ENCODE measurements at regions not wholly inside any gene's neighbourhood (a gene's known extent, or its start where the extent isn't known, plus 50 kb on each side); places are given as distances from the start of the nearest gene placed in this dataset.

DNA sequence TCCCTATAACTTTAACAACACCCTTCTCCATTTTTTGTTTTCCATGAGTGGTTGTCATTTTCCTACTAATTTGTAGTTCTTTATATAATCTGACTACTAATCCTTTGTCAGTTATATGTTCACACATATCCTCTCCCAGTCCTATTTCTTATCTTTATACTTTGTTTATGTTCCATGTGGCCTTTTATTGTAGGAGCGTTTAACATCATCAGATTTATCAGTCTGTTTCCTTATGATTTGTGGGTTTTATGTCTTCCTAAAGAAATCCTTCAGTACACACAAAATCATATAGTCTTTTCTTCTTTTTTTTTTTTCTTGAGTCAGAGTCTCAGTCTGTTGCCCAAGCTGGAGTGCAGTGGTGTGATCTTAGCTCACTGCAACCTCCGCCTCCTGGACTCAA, 204.9 kb upstream of the SPRY1 start:
- H3K4me1 Mint-ChIP-seq: peaks cover 11% of the 10 kb centered on the region
- H3K27me3 Mint-ChIP-seq (ENCODE audit: low read depth): no peaks in the 10 kb centered on the region
- no peak for DNase-seq (ENCODE audit: low read depth, low spot score)
- no peak overlapping the region for H3K27ac Mint-ChIP-seq (ENCODE audit: unreplicated experiment)
- peaks cover 6% of the 10 kb centered on the region for H3K36me3 Mint-ChIP-seq (ENCODE audit: low read depth)
- TF ChIP-seq, protein P1, sequence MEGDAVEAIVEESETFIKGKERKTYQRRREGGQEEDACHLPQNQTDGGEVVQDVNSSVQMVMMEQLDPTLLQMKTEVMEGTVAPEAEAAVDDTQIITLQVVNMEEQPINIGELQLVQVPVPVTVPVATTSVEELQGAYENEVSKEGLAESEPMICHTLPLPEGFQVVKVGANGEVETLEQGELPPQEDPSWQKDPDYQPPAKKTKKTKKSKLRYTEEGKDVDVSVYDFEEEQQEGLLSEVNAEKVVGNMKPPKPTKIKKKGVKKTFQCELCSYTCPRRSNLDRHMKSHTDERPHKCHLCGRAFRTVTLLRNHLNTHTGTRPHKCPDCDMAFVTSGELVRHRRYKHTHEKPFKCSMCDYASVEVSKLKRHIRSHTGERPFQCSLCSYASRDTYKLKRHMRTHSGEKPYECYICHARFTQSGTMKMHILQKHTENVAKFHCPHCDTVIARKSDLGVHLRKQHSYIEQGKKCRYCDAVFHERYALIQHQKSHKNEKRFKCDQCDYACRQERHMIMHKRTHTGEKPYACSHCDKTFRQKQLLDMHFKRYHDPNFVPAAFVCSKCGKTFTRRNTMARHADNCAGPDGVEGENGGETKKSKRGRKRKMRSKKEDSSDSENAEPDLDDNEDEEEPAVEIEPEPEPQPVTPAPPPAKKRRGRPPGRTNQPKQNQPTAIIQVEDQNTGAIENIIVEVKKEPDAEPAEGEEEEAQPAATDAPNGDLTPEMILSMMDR (conservative IDR thresholded peaks at IDR 0.05): no peak
- H3K4me3 Mint-ChIP-seq: no peak overlapping the region
- H3K9me3 Mint-ChIP-seq: no peaks in the 10 kb centered on the region

DNA sequence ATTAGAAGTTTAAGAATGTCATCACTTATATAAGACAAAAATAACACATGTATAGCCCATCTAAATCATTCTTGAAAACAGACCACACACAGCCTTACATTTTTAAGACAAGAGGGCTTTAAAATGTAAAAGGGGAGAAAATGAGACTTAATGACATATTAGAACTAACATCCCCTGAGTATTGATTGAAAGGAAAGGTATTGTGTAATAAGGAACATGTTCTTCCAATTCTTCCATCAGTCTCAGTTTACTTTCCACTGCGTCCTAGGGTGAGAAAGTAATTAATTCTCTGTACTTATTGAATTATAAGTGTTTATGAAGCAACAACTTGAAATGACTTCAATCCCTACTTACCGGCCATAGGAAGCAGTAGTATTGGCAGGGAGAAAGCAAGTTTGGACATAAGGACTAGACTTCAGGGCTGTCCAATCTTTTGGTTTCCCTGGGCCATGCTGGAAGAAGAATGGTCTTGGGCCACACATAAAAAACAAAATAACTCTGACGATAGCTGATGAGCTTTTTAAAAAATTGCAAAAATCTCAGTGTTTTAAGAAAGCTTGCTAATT, 202.7 kb upstream of the SPRY1 start:
- peaks cover 6% of the 10 kb centered on the region for H3K4me1 Mint-ChIP-seq
- H3K27ac Mint-ChIP-seq (ENCODE audit: unreplicated experiment): no peak overlapping the region
- H3K27me3 Mint-ChIP-seq (ENCODE audit: low read depth): no peaks in the 10 kb centered on the region
- H3K36me3 Mint-ChIP-seq (ENCODE audit: low read depth): peaks cover 6% of the 10 kb centered on the region
- no peak overlapping the region for H3K4me3 Mint-ChIP-seq
- TF ChIP-seq, protein P1 (conservative IDR thresholded peaks at IDR 0.05): no peak
- no peaks in the 10 kb centered on the region for H3K9me3 Mint-ChIP-seq
- DNase-seq (ENCODE audit: low read depth, low spot score): no peak

DNA sequence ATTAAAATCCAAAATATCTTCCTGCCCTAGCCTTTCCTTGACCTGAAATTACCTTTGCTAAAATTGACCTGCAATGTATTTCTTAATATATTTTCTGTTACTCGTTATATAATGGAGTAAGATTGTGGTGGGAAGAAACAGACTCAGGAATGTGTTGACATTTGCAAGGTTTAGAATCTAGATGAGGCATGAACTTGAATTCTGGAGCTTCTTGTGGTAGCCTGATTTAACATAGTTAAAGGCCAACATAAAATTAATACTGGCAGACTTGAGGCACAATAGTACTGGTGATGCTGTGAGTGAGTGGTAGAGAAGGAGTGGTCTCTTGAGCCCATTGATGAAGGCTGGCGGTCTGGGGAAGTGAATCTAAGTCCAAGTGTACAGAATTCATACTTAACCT, 197.9 kb upstream of the SPRY1 start:
- Mint-ChIP-seq H3K36me3 (ENCODE audit: low read depth) (peaks cover 6% of the 10 kb centered on the region), H3K9me3 (no peaks in the 10 kb centered on the region), H3K27ac (ENCODE audit: unreplicated experiment) (no peak overlapping the region), H3K4me3 (no peak overlapping the region), H3K27me3 (ENCODE audit: low read depth) (no peaks in the 10 kb centered on the region), H3K4me1 (no peaks in the 10 kb centered on the region)
- TF ChIP-seq, protein P1 (conservative IDR thresholded peaks at IDR 0.05): no peak
- no peak for DNase-seq (ENCODE audit: low read depth, low spot score)

DNA sequence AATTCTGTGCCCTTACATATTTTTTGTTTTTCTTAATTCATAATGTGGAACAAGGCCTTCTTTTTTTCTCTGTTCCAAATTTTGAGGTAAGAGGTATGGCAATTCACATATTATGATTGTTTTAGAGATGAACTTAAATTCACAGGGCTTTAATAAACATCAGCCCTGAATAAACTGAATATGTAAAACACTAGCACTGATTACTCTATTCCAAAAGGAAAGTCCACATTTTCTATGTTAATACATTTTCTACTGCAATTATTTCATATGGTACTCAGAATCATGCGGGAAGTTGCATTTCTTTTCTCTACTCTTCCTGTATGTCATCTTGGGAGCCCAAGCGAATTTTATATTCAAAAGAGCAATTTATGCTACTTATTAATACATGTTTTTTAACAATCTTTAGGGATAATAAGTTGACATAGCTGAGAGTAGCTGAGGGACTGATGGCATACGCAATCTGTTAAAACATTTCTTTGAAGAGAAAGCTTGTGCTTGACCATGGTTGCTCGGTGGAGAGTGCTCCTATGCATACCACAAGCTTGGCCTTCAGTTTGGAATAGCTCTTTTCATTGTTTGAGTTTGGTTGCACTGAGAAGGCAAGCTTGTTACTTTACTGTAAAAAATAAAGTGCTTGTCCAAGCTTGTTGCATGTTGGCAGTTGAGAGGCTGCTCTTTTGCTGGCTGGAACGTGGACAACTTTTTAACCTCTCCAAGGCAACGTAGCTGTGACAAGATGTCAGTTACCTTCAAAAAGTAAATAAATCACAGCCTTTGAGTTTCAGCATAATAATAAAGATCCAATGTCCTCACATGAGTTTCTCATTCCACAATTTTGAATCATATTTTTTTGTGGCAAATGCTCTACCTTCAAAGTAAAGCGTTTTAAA, 196.3 kb upstream of the SPRY1 start:
- no peak for DNase-seq (ENCODE audit: low read depth, low spot score)
- H3K27ac Mint-ChIP-seq (ENCODE audit: unreplicated experiment): peak overlapping the region; percentile 50
- peaks cover 6% of the 10 kb centered on the region for H3K36me3 Mint-ChIP-seq (ENCODE audit: low read depth)
- H3K9me3 Mint-ChIP-seq: no peaks in the 10 kb centered on the region
- H3K4me1 Mint-ChIP-seq: no peaks in the 10 kb centered on the region
- H3K4me3 Mint-ChIP-seq: no peak overlapping the region
- TF ChIP-seq, protein P1 (conservative IDR thresholded peaks at IDR 0.05): no peak
- H3K27me3 Mint-ChIP-seq (ENCODE audit: low read depth): no peaks in the 10 kb centered on the region

DNA sequence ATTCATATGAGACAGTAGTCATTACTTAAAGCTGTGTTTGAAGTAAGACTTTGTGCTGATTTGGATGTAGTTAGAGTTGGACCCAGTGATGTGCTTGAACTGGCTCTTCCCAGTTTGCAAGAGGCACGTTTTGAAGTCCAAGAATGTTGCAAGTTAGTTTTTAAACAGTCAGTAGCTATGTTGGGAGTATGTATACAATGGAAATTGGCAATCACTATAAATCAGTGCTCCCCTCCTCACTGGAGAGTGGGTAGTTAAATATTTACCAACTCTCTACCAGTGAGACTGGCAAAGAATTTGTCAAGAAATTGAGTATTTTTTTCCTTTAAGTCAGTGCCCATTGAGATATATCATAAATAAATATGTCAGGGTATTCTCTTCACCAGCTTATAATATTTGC, 191.9 kb upstream of the SPRY1 start:
- no peak overlapping the region for H3K4me3 Mint-ChIP-seq
- H3K4me1 Mint-ChIP-seq: no peaks in the 10 kb centered on the region
- H3K36me3 Mint-ChIP-seq (ENCODE audit: low read depth): peaks cover 3% of the 10 kb centered on the region
- H3K27me3 Mint-ChIP-seq (ENCODE audit: low read depth): no peaks in the 10 kb centered on the region
- no peaks in the 10 kb centered on the region for H3K9me3 Mint-ChIP-seq
- DNase-seq (ENCODE audit: low read depth, low spot score): no peak
- H3K27ac Mint-ChIP-seq (ENCODE audit: unreplicated experiment): no peak overlapping the region
- TF ChIP-seq, protein P1 (conservative IDR thresholded peaks at IDR 0.05): no peak
